GM20000 (cell line): ENCODE measurements at regions not wholly inside any gene's neighbourhood (a gene's known extent, or its start where the extent isn't known, plus 50 kb on each side); places are given as distances from the start of the nearest gene placed in this dataset.

Source experiments
- DNase-seq: peaks from one replicate; pipeline ENCODE4 v3.0.0; 2012; ENCODE audit warnings: low spot score
- TF ChIP-seq, protein P1 (sequence below): IDR thresholded peaks from 2 replicates; pipeline ENCODE4 v1.5.1; 2012; ENCODE audit warnings: mild to moderate bottlenecking, control low read depth; ENCODE audit errors: extremely low read depth, missing control alignments

DNA sequence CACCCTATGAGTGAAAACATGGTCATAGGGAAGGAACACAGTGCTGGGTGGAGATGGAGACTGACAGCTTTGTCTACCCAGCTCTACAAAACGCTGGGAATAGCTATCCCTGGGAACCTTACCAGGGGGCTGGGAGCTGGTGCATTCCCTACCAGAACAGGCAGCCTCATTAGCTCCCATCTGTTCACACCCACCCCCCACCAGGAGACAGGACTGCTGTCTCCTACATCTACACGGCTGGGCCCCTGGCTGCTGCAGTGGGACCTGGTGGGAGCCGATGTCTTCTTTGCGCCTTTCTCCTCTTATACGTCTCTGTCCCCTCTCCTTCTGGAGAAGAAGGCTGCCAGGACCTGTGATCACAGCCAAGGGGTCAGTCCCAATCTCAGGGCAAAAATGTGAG is 90.8 kb downstream of the UQCRFS1 start:
- no peak for DNase-seq
- TF ChIP-seq, protein P1, sequence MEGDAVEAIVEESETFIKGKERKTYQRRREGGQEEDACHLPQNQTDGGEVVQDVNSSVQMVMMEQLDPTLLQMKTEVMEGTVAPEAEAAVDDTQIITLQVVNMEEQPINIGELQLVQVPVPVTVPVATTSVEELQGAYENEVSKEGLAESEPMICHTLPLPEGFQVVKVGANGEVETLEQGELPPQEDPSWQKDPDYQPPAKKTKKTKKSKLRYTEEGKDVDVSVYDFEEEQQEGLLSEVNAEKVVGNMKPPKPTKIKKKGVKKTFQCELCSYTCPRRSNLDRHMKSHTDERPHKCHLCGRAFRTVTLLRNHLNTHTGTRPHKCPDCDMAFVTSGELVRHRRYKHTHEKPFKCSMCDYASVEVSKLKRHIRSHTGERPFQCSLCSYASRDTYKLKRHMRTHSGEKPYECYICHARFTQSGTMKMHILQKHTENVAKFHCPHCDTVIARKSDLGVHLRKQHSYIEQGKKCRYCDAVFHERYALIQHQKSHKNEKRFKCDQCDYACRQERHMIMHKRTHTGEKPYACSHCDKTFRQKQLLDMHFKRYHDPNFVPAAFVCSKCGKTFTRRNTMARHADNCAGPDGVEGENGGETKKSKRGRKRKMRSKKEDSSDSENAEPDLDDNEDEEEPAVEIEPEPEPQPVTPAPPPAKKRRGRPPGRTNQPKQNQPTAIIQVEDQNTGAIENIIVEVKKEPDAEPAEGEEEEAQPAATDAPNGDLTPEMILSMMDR: no peak

DNA sequence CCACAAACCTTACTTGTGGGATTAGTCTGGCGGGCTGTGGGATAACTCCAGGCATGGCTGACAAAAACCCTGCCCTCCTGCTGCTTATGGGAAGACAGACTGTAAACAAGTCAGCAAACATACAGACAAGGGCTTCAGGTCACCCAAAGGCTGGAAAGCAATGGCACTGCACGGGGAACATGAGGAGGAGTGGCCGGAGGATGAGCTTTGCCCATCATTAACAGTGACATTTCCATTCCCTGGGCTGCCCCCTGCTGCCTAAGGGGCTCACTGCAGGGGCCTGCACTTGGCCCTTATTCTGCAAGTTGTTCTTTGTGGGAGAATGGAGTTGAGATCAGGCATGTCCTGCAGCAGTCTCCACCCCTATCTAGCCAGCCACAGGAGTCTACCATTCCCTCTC is 91.3 kb downstream of the UQCRFS1 start:
- no peak for DNase-seq

DNA sequence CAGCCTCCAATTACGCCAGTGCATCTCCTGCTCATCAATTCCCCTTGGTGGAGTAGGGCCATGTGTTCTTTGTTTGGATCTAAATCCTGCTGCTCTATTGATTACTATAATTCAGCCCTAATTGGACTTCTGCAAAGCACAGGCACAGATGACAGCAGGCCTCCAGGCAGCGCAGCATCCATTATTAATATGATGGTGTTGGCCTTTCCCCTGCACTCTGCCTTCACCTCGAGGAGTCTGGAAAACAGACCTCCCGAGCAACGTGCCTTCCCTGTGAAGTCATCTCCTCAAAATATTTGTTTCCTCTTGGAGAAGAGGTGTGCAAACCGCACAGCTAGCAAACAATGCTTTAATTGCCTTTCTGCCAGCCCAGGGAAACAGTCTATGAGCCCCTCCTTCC is 92.5 kb downstream of the UQCRFS1 start:
- TF ChIP-seq, protein P1: no peak
- no peak for DNase-seq

More for the DNA sequence above, 91.3 kb downstream of the UQCRFS1 start:
- TF ChIP-seq, protein P1: peak; percentile 54

DNA sequence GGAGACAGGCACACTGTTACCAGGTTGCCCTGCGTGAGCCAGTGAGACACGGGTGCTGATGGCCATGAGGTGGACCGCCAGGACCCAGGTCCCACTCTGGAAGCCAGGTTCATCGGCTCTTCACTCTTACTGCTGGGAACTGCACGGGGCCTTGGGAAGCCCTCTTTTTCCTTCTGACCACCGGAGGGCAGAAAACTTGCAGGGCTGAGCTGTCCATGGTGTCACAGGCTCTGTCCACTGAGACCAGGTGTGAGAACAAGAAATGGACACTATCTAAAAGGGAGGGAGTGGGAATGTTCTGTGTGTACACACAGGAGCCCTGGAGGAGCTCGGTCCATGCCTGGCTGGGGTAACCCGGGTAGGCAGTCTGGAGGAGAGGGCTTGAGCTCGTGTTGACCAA is 93.4 kb downstream of the UQCRFS1 start:
- DNase-seq: no peak
- TF ChIP-seq, protein P1: no peak

DNA sequence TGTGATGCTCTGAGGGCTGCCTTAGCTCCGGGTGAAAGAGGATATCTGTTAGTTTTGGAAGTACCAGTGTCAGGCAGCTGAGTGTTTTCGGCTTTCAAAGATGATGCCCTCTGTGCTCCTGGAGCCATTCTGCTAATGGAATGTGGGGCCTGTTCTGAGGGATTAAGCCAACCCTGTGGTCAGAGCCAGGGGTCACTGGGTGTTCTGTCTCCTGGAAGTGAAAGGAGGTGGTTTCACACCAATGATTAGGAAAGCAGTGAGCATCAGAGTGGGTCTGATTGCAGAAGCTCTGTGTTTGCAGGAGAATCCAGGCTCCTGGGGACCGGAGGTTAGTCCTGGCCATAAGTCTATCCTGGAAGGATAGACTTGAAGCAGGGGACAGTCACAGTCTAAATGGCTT is 94.6 kb downstream of the UQCRFS1 start:
- TF ChIP-seq, protein P1: no peak
- DNase-seq: no peak

DNA sequence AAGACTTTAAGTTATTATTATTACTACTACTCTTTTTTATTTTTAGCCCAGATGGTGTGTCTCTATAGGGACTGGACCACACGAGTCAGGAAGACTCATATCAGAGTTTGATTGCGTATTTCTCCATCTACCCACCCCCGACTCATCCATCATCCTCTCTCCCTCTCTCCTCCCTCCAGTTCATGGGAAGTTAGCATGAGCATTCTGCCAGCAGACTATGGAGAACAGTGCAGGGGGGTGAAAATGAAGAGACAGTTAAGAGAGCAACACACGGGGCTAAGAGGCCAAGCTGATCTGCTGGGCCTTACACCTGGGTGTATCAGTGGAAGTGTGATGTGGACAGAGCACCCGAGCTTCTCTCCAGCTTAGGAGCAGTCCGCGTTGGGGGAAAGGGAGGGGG is 95.0 kb downstream of the UQCRFS1 start:
- TF ChIP-seq, protein P1: no peak
- no peak for DNase-seq

DNA sequence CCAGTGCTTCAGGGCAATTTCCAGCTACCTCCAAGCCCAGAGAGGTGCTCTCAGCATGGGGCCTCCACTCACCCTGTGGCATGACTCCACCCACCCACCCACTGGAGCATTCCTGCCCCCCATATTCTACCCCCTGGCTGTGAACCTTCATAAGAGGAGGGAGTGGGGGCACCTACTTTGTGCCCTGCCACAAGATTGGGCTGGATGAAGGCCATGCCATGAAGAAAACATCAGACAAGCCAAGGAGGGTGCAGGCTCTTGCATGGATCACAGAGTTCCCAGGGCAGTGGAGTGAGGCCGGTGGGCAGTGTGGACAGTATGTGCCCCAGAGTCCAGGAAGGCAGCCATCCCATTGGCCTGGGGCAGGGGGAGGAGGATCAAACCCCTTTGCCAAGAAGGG is 97.8 kb downstream of the UQCRFS1 start:
- TF ChIP-seq, protein P1: no peak
- DNase-seq: no peak
